K562 (cell line): ENCODE measurements at regions not wholly inside any gene's neighbourhood (a gene's known extent, or its start where the extent isn't known, plus 50 kb on each side); places are given as distances from the start of the nearest gene placed in this dataset.
A peak's percentile ranks its signal among the peaks of the same experiment; 100 is the strongest.

Experiments
- DMBX1 ChIP-seq: fragments of 250-450 bp; sonication (Bioruptor Pico); IDR thresholded peaks from 2 replicates; pipeline ENCODE4 v1.8.0; 2022; ENCODE audit warnings: inconsistent platforms, mild to moderate bottlenecking, moderate library complexity, borderline replicate concordance
- ID3 ChIP-seq, 2 experiments: fragments of 250-450 bp in 1 of 2; fragments of 450-650 bp in 1 of 2; sonication (Bioruptor Pico) in 1 of 2; IDR thresholded peaks; 2 replicates each; pipeline versions ENCODE4 v1.6.1 to v1.8.0; 2016 to 2021; ENCODE audit warnings: mild to moderate bottlenecking in 2 of 2, moderate library complexity in 2 of 2, missing compliant biosample characterization in 1 of 2, missing genetic modification characterization in 1 of 2
- REST ChIP-seq, 2 experiments: fragments of 450-650 bp; formaldehyde crosslinking in 1 of 2; IDR thresholded peaks; 2 replicates each; pipeline versions ENCODE4 v1.4.0 to v1.6.1; 2014 to 2020; ENCODE audit warnings: mild to moderate bottlenecking in 2 of 2, borderline replicate concordance in 1 of 2, low read depth in 1 of 2
- TF ChIP-seq, protein P1 (sequence below): fragments of 250-450 bp; sonication (Bioruptor Pico); IDR thresholded peaks from 2 replicates; pipeline ENCODE4 v1.8.0; 2022; ENCODE audit warnings: inconsistent platforms
- TF ChIP-seq, protein P2 (sequence below): sonication (generic); formaldehyde crosslinking; IDR thresholded peaks from 2 replicates; pipeline ENCODE4 v1.9.0; 2022; ENCODE audit warnings: mild to moderate bottlenecking, missing genetic modification reagents

GRCh38 chr5:136780518-136780917 is 415.2 kb upstream of the TRPC7 start (continued):
- TF ChIP-seq ID3 (CRISPR knock-in tag; IDR thresholded peaks at IDR 0.05) (no peak), ID3 (tag; IDR thresholded peaks at IDR 0.05) (no peak), DMBX1 (CRISPR knock-in tag) (no peak), REST (IDR thresholded peaks at IDR 0.05; ENCODE audit: borderline replicate concordance) (peak; percentile 15; the same call in 1 of the 2 replicates), REST (CRISPR knock-in tag; IDR thresholded peaks at IDR 0.05; ENCODE audit: low read depth) (no peak)
- TF ChIP-seq, protein P1, sequence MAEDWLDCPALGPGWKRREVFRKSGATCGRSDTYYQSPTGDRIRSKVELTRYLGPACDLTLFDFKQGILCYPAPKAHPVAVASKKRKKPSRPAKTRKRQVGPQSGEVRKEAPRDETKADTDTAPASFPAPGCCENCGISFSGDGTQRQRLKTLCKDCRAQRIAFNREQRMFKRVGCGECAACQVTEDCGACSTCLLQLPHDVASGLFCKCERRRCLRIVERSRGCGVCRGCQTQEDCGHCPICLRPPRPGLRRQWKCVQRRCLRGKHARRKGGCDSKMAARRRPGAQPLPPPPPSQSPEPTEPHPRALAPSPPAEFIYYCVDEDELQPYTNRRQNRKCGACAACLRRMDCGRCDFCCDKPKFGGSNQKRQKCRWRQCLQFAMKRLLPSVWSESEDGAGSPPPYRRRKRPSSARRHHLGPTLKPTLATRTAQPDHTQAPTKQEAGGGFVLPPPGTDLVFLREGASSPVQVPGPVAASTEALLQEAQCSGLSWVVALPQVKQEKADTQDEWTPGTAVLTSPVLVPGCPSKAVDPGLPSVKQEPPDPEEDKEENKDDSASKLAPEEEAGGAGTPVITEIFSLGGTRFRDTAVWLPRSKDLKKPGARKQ = no peak
- TF ChIP-seq, protein P2, sequence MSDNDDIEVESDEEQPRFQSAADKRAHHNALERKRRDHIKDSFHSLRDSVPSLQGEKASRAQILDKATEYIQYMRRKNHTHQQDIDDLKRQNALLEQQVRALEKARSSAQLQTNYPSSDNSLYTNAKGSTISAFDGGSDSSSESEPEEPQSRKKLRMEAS (CRISPR knock-in tag) = no peak
- TF ChIP-seq, all 486 proteins: peak for 3
